ENCODE measurements at regions not wholly inside any gene's neighbourhood (a gene's known extent, or its start where the extent isn't known, plus 50 kb on each side); places are given as distances from the start of the nearest gene placed in this dataset.

DNA sequence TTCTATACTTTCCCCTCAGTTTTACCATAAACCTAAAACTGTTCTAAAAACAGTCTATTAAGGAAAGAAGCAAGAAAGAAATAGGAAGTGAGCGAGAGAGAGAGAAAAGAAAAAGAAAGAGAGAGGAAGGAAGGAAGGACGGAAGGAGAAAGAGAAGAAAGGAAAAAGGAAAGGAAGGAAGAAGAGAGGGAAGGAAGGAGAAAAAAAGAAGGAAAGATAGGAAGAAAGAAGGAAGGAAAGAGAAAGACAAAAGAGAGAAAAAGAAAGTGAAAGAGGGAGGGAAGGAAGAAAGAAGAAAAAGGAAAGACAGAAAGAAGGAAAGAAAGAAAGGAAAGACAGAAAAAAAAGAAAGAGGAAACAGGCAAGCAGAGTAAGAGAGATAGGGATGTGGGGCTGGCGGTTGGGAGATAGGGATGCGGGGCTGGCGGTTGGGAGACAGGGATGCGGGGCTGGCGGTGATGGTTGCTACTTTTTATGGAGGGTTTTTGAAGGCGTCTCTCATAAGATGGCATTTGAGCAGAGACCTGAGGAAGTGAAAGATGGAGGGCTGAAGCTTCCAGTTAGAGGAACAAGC is 70.4 kb upstream of the IRF2BP2 start:
- TF ChIP-seq, protein P1, sequence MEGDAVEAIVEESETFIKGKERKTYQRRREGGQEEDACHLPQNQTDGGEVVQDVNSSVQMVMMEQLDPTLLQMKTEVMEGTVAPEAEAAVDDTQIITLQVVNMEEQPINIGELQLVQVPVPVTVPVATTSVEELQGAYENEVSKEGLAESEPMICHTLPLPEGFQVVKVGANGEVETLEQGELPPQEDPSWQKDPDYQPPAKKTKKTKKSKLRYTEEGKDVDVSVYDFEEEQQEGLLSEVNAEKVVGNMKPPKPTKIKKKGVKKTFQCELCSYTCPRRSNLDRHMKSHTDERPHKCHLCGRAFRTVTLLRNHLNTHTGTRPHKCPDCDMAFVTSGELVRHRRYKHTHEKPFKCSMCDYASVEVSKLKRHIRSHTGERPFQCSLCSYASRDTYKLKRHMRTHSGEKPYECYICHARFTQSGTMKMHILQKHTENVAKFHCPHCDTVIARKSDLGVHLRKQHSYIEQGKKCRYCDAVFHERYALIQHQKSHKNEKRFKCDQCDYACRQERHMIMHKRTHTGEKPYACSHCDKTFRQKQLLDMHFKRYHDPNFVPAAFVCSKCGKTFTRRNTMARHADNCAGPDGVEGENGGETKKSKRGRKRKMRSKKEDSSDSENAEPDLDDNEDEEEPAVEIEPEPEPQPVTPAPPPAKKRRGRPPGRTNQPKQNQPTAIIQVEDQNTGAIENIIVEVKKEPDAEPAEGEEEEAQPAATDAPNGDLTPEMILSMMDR (IDR thresholded peaks at IDR 0.05) = no peak
- TF ChIP-seq POLR2A (IDR thresholded peaks at IDR 0.05) = no peak
